H1 (cell line): ENCODE measurements at regions not wholly inside any gene's neighbourhood (a gene's known extent, or its start where the extent isn't known, plus 50 kb on each side); places are given as distances from the start of the nearest gene placed in this dataset.

Experiments
- CTCF ChIP-seq, 3 experiments: IDR thresholded peaks; 1 replicate in 2 of 3; 2 replicates in 1 of 3; pipeline versions ENCODE4 v1.5.1 to v1.6.1; 2011; ENCODE audit warnings: low read length in 3 of 3, mild to moderate bottlenecking in 3 of 3, inconsistent platforms in 2 of 3, low read depth in 1 of 3, moderate library complexity in 1 of 3; ENCODE audit not compliant: insufficient read depth in 1 of 3; ENCODE audit errors: control extremely low read depth in 1 of 3
- EZH2 ChIP-seq: fragments of 200-600 bp; sonication (generic); IDR thresholded peaks from 2 replicates; pipeline ENCODE4 v1.7.1; 2012; ENCODE audit warnings: low read depth, mild to moderate bottlenecking, moderate library complexity, low read length, inconsistent platforms; ENCODE audit not compliant: severe bottlenecking
- KDM5A ChIP-seq: fragments of 200-600 bp; IDR thresholded peaks from 2 replicates; pipeline ENCODE4 v1.7.1; 2012; ENCODE audit warnings: mild to moderate bottlenecking, low read length, inconsistent platforms, mixed read lengths
- MAFK ChIP-seq: IDR thresholded peaks from 2 replicates; pipeline ENCODE4 v1.6.1; 2012; ENCODE audit warnings: low read depth, mild to moderate bottlenecking, improper control_type of control experiment, low read length
- PHF8 ChIP-seq: fragments of 200-600 bp; sonication (generic); conservative IDR thresholded peaks from 2 replicates; pipeline ENCODE4 v1.7.1; 2012; ENCODE audit warnings: low read depth, mild to moderate bottlenecking, inconsistent platforms, low read length, moderate library complexity
- POLR2A ChIP-seq, 2 experiments: IDR thresholded peaks; 1 replicate in 1 of 2; 2 replicates in 1 of 2; pipeline ENCODE4 v1.6.1; 2011; ENCODE audit warnings: low read depth in 2 of 2, low read length in 2 of 2, mild to moderate bottlenecking in 2 of 2; ENCODE audit errors: control extremely low read depth in 1 of 2
- RFX5 ChIP-seq: IDR thresholded peaks from 2 replicates; pipeline ENCODE4 v1.6.1; 2011; ENCODE audit warnings: low read depth, low read length, improper control_type of control experiment, borderline replicate concordance
- TAF1 ChIP-seq: IDR thresholded peaks from 2 replicates; pipeline ENCODE4 v1.6.1; 2011; ENCODE audit warnings: mild to moderate bottlenecking, low read depth, low read length
- TEAD4 ChIP-seq: IDR thresholded peaks from 2 replicates; pipeline ENCODE4 v1.6.1; 2012; ENCODE audit warnings: low read depth, low read length, inconsistent platforms, mixed read lengths

GRCh38 chr4:156690572-156690971 is 281.0 kb downstream of the PDGFC start:
- TF ChIP-seq CTCF (IDR thresholded peaks at IDR 0.05; ENCODE audit: control extremely low read depth in 1 of 3, insufficient read depth in 1 of 3, low read depth in 1 of 3, low read length in 3 of 3) (no peak), PHF8 (no peak), KDM5A (no peak), RFX5 (no peak), TEAD4 (no peak), MAFK (no peak), POLR2A (IDR thresholded peaks at IDR 0.05; ENCODE audit: control extremely low read depth in 1 of 2, low read depth in 2 of 2, low read length in 2 of 2) (no peak), EZH2 (no peak), TAF1 (no peak)
